Subcutaneous abdominal adipose tissue (tissue), 5 donors: ENCODE measurements at regions not wholly inside any gene's neighbourhood (a gene's known extent, or its start where the extent isn't known, plus 50 kb on each side); places are given as distances from the start of the nearest gene placed in this dataset.
"Not testable (repeated sequence)": the region's sequence is repeated elsewhere in the genome, so short reads cannot be mapped to it uniquely, and the experiment has no call there.

Source experiments
- H3K27ac ChIP-seq: one replicate; pipeline ENCODE4 v1.7.0; 2013; ENCODE audit warnings: low read depth, mild to moderate bottlenecking, inconsistent platforms, low read length, moderate library complexity
- H3K27me3 ChIP-seq, 5 donors: one replicate each; pipeline ENCODE4 v1.7.0; 2013; ENCODE audit warnings: low read length in 5 of 5, inconsistent platforms in 1 of 5; ENCODE audit not compliant: control insufficient read depth in 5 of 5, insufficient read depth in 4 of 5
- H3K36me3 ChIP-seq, 5 donors: one replicate each; pipeline ENCODE4 v1.7.0; 2013; ENCODE audit warnings: low read length in 5 of 5; ENCODE audit not compliant: control insufficient read depth in 5 of 5, insufficient read depth in 5 of 5
- H3K4me1 ChIP-seq, 5 donors: one replicate each; pipeline ENCODE4 v1.7.0; 2013; ENCODE audit warnings: low read length in 5 of 5, mild to moderate bottlenecking in 3 of 5, moderate library complexity in 1 of 5; ENCODE audit not compliant: control insufficient read depth in 5 of 5, insufficient read depth in 5 of 5
- H3K4me3 ChIP-seq, 5 donors: one replicate each; pipeline ENCODE4 v1.7.0; 2013; ENCODE audit warnings: low read length in 5 of 5, low read depth in 1 of 5
- H3K9ac ChIP-seq, 5 donors: one replicate each; pipeline ENCODE4 v1.7.0; 2013; ENCODE audit warnings: low read length in 5 of 5, mild to moderate bottlenecking in 4 of 5, moderate library complexity in 3 of 5
- H3K9me3 ChIP-seq, 5 donors: one replicate each; pipeline ENCODE4 v1.7.0; 2013; ENCODE audit warnings: low read length in 5 of 5; ENCODE audit not compliant: control insufficient read depth in 5 of 5
- donor health status: healthy.
- donor health status: healthy.
- donor health status: healthy.
- donor health status: healthy.
- donor health status: healthy.

- not testable (repeated sequence) for H3K36me3 ChIP-seq, H3K4me1 ChIP-seq, H3K27me3 ChIP-seq, H3K27ac ChIP-seq, H3K9ac ChIP-seq, H3K4me3 ChIP-seq, H3K9me3 ChIP-seq
Measured at GRCh38 chrX:99988532-99988931, 421.5 kb downstream of the PCDH19 start.

- Histone ChIP-seq H3K27ac (no peak overlapping the region), H3K36me3 (no peaks in the 10 kb centered on the region), H3K4me1 (peaks cover 0 to 4% (median 0%) of the 10 kb centered on the region in 5 donors), H3K27me3 (peaks cover 0 to 10% (median 6%) of the 10 kb centered on the region in 5 donors), H3K9ac (no peak overlapping the region), H3K4me3 (no peak overlapping the region), H3K9me3 (no peaks in the 10 kb centered on the region)
Measured at GRCh38 chrX:99973572-99974226, 436.4 kb downstream of the PCDH19 start.

- H3K4me1 ChIP-seq = no peaks in the 10 kb centered on the region
- H3K27me3 ChIP-seq = peaks cover 0 to 6% (median 4%) of the 10 kb centered on the region in 5 donors
- H3K36me3 ChIP-seq = no peaks in the 10 kb centered on the region
- H3K27ac ChIP-seq = no peak overlapping the region
- peaks cover 0 to 2% (median 0%) of the 10 kb centered on the region in 5 donors for H3K9me3 ChIP-seq
- H3K9ac ChIP-seq = no peak overlapping the region
- no peak overlapping the region for H3K4me3 ChIP-seq
Measured at GRCh38 chrX:99939883-99940232, 470.2 kb downstream of the PCDH19 start.

- H3K9ac ChIP-seq, H3K36me3 ChIP-seq, H3K4me3 ChIP-seq: not testable (repeated sequence)
Measured at GRCh38 chrX:99939206-99939882, 470.7 kb downstream of the PCDH19 start.

GRCh38 chrX:99938464-99938863 is 471.6 kb downstream of the PCDH19 start:
- H3K36me3 ChIP-seq = no peaks in the 10 kb centered on the region
- no peaks in the 10 kb centered on the region for H3K9me3 ChIP-seq
- no peak overlapping the region for H3K27ac ChIP-seq
- H3K4me3 ChIP-seq = no peak overlapping the region
- H3K9ac ChIP-seq = no peak overlapping the region
- H3K27me3 ChIP-seq = peaks cover 0 to 6% (median 4%) of the 10 kb centered on the region in 5 donors
- no peaks in the 10 kb centered on the region for H3K4me1 ChIP-seq

More at GRCh38 chrX:99939206-99939882, 470.7 kb downstream of the PCDH19 start:
- not testable (repeated sequence) for H3K4me1 ChIP-seq, H3K27ac ChIP-seq, H3K9me3 ChIP-seq, H3K27me3 ChIP-seq

GRCh38 chrX:99933865-99934264 is 476.2 kb downstream of the PCDH19 start:
- no peaks in the 10 kb centered on the region for H3K9me3 ChIP-seq
- H3K9ac ChIP-seq = no peak overlapping the region
- no peaks in the 10 kb centered on the region for H3K36me3 ChIP-seq
- H3K4me3 ChIP-seq = no peak overlapping the region
- no peak overlapping the region for H3K27ac ChIP-seq
- peaks cover 0 to 3% (median 0%) of the 10 kb centered on the region in 5 donors for H3K27me3 ChIP-seq
- H3K4me1 ChIP-seq = no peaks in the 10 kb centered on the region

- H3K9me3 ChIP-seq = no peaks in the 10 kb centered on the region
- H3K27me3 ChIP-seq = peaks cover 0 to 6% (median 0%) of the 10 kb centered on the region in 5 donors
- no peak overlapping the region for H3K4me3 ChIP-seq
- H3K9ac ChIP-seq = no peak overlapping the region
- no peaks in the 10 kb centered on the region for H3K36me3 ChIP-seq
- no peaks in the 10 kb centered on the region for H3K4me1 ChIP-seq
- H3K27ac ChIP-seq = no peak overlapping the region
Measured at GRCh38 chrX:99914635-99915034, 495.4 kb downstream of the PCDH19 start.

- no peaks in the 10 kb centered on the region for H3K36me3 ChIP-seq
- peaks cover 0 to 6% (median 0%) of the 10 kb centered on the region in 5 donors for H3K27me3 ChIP-seq
Measured at GRCh38 chrX:99913611-99914010, 496.5 kb downstream of the PCDH19 start.

GRCh38 chrX:99909946-99910345 is 500.1 kb downstream of the PCDH19 start:
- Histone ChIP-seq H3K4me3 (no peak overlapping the region), H3K27ac (no peak overlapping the region), H3K9ac (no peak overlapping the region), H3K36me3 (no peaks in the 10 kb centered on the region), H3K9me3 (no peaks in the 10 kb centered on the region), H3K4me1 (no peaks in the 10 kb centered on the region), H3K27me3 (peaks cover 0 to 6% (median 0%) of the 10 kb centered on the region in 5 donors)

More at GRCh38 chrX:99913611-99914010, 496.5 kb downstream of the PCDH19 start:
- Histone ChIP-seq H3K4me3 (no peak overlapping the region), H3K9me3 (no peaks in the 10 kb centered on the region), H3K9ac (no peak overlapping the region), H3K4me1 (no peaks in the 10 kb centered on the region), H3K27ac (no peak overlapping the region)

- no peaks in the 10 kb centered on the region for H3K36me3 ChIP-seq
- no peak overlapping the region for H3K4me3 ChIP-seq
- no peaks in the 10 kb centered on the region for H3K4me1 ChIP-seq
- H3K9ac ChIP-seq = no peak overlapping the region
- peaks cover 0 to 4% (median 2%) of the 10 kb centered on the region in 5 donors for H3K27me3 ChIP-seq
- no peak overlapping the region for H3K27ac ChIP-seq
- peaks cover 0 to 4% (median 0%) of the 10 kb centered on the region in 5 donors for H3K9me3 ChIP-seq
Measured at GRCh38 chrX:99901091-99901490, 509.0 kb downstream of the PCDH19 start.
